ENCODE measurements at regions not wholly inside any gene's neighbourhood (a gene's known extent, or its start where the extent isn't known, plus 50 kb on each side); places are given as distances from the start of the nearest gene placed in this dataset.

DNA sequence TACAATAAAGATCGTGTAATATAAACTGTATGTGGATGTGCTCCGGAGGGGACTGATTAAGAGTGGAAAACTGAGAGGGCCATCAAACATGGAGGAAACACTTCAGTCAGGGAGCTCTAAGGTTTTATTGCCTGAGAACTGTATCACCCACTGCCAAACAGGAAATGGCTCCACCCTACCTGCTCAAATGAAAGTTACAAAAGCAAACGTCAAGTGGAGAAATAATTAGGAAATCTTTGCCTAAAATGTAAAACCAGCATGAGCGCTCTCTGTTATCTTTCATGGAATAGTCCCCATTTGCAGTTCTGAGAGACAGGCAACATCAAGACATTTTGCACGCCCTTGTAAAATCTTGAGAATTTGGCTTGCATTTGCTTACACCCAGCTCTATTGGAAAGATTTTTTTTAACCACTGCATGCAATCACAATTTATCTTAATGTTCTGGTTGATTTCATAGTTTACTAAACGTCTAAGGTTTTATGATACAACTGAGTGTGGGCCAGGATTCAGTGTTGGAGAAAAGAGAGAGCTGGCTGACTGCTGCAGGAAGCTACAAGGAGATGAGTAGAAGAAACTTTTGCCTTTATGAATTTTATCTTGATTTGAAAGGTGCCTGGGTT lies 344.0 kb upstream of the PRICKLE1 start:
- Histone ChIP-seq H3K79me2 (ENCODE audit: insufficient read depth, low read length) (no peaks in the 10 kb centered on the region), H3K36me3 (replicated peaks in 1 of 2; ENCODE audit: control insufficient read depth in 1 of 2, insufficient read depth in 2 of 2, low read length in 2 of 2) (no peaks in the 10 kb centered on the region), H3K4me2 (replicated peaks; ENCODE audit: extremely low read depth, low read length, poor library complexity, severe bottlenecking) (no peak overlapping the region), H3K27me3 (ENCODE audit: control insufficient read depth in 2 of 2, insufficient read depth in 2 of 2, low read length in 2 of 2) (no peaks in the 10 kb centered on the region), H3K27ac (ENCODE audit: low read depth in 1 of 2, low read length in 2 of 2) (no peak overlapping the region), H3K9ac (ENCODE audit: insufficient read depth, low read length, poor library complexity, severe bottlenecking) (no peak overlapping the region), H2AFZ (ENCODE audit: insufficient read depth, low read depth, low read length, poor library complexity, severe bottlenecking) (no peak overlapping the region), H3K4me3 (replicated peaks in 1 of 3; ENCODE audit: low read depth in 2 of 3, low read length in 3 of 3) (no peak overlapping the region), H3K9me3 (replicated peaks in 1 of 2; ENCODE audit: control insufficient read depth in 1 of 2, insufficient read depth in 1 of 2, low read length in 2 of 2) (peaks cover 3 to 8% of the 10 kb centered on the region in 2 donors), H3K4me1 (ENCODE audit: control insufficient read depth in 1 of 2, insufficient read depth in 2 of 2, low read length in 2 of 2) (no peaks in the 10 kb centered on the region), H4K20me1 (ENCODE audit: insufficient read depth, low read length) (no peaks in the 10 kb centered on the region)
- no peak overlapping the region for H3K27ac Mint-ChIP-seq
- no peak for DNase-seq
- H3K4me1 Mint-ChIP-seq, result no peaks in the 10 kb centered on the region
- no peak overlapping the region for H3K4me3 Mint-ChIP-seq
- WGBS (ENCODE audit: insufficient coverage), result 96% methylated on average over 3 of the region's 6 CpGs
- intact Hi-C loops (cut with micrococcal nuclease), result no loop called here
- peaks cover 0 to 9% (median 4%) of the 10 kb centered on the region in 7 donors for H3K9me3 Mint-ChIP-seq
- no peak for TF ChIP-seq CTCF (IDR thresholded peaks at IDR 0.05)
- no peaks in the 10 kb centered on the region for H3K36me3 Mint-ChIP-seq
- no peaks in the 10 kb centered on the region for H3K27me3 Mint-ChIP-seq (ENCODE audit: low read depth in 3 of 3)

DNA sequence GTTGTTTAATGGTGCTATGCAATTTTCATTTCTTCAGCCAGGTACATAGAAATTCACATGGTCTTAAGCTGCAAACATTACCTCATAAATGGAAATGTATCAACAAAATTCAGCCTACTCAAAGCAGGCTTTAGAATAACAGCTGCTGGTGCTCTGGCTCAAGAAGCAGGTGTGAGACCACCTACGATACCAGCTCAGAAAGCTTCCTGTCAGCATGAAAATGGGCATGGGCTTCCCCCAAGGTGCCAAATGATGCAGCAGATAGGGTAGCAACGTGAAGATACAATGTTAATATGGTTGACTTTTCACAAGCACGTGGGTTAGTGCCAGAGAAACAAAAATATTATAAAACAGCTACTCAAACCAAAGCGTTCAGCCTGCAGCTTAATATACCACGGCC lies 343.4 kb upstream of the PRICKLE1 start:
- H3K9ac ChIP-seq (ENCODE audit: insufficient read depth, low read length, poor library complexity, severe bottlenecking), result no peak overlapping the region
- DNase-seq, result no peak
- Mint-ChIP-seq H3K27ac (no peak overlapping the region), H3K9me3 (peaks cover 0 to 9% (median 4%) of the 10 kb centered on the region in 7 donors), H3K4me3 (no peak overlapping the region), H3K27me3 (ENCODE audit: low read depth in 3 of 3) (no peaks in the 10 kb centered on the region), H3K4me1 (no peaks in the 10 kb centered on the region), H3K36me3 (no peaks in the 10 kb centered on the region)
- no peaks in the 10 kb centered on the region for H3K4me1 ChIP-seq (ENCODE audit: control insufficient read depth in 1 of 2, insufficient read depth in 2 of 2, low read length in 2 of 2)
- H3K4me3 ChIP-seq (replicated peaks in 1 of 3; ENCODE audit: low read depth in 2 of 3, low read length in 3 of 3), result no peak overlapping the region
- H3K36me3 ChIP-seq (replicated peaks in 1 of 2; ENCODE audit: control insufficient read depth in 1 of 2, insufficient read depth in 2 of 2, low read length in 2 of 2), result no peaks in the 10 kb centered on the region
- H3K4me2 ChIP-seq (replicated peaks; ENCODE audit: extremely low read depth, low read length, poor library complexity, severe bottlenecking), result no peak overlapping the region
- no peak overlapping the region for H3K27ac ChIP-seq (ENCODE audit: low read depth in 1 of 2, low read length in 2 of 2)
- 80% methylated on average over 1 of the region's 5 CpGs for WGBS (ENCODE audit: insufficient coverage)
- H3K9me3 ChIP-seq (replicated peaks in 1 of 2; ENCODE audit: control insufficient read depth in 1 of 2, insufficient read depth in 1 of 2, low read length in 2 of 2), result peaks cover 3 to 8% of the 10 kb centered on the region in 2 donors
- intact Hi-C loops (cut with micrococcal nuclease), result no loop called here
- H3K27me3 ChIP-seq (ENCODE audit: control insufficient read depth in 2 of 2, insufficient read depth in 2 of 2, low read length in 2 of 2), result no peaks in the 10 kb centered on the region
- H4K20me1 ChIP-seq (ENCODE audit: insufficient read depth, low read length), result no peaks in the 10 kb centered on the region
- no peaks in the 10 kb centered on the region for H3K79me2 ChIP-seq (ENCODE audit: insufficient read depth, low read length)
- TF ChIP-seq CTCF (IDR thresholded peaks at IDR 0.05), result no peak
- H2AFZ ChIP-seq (ENCODE audit: insufficient read depth, low read depth, low read length, poor library complexity, severe bottlenecking), result no peak overlapping the region
